ENCODE measurements at regions not wholly inside any gene's neighbourhood (a gene's known extent, or its start where the extent isn't known, plus 50 kb on each side); places are given as distances from the start of the nearest gene placed in this dataset.

DNA sequence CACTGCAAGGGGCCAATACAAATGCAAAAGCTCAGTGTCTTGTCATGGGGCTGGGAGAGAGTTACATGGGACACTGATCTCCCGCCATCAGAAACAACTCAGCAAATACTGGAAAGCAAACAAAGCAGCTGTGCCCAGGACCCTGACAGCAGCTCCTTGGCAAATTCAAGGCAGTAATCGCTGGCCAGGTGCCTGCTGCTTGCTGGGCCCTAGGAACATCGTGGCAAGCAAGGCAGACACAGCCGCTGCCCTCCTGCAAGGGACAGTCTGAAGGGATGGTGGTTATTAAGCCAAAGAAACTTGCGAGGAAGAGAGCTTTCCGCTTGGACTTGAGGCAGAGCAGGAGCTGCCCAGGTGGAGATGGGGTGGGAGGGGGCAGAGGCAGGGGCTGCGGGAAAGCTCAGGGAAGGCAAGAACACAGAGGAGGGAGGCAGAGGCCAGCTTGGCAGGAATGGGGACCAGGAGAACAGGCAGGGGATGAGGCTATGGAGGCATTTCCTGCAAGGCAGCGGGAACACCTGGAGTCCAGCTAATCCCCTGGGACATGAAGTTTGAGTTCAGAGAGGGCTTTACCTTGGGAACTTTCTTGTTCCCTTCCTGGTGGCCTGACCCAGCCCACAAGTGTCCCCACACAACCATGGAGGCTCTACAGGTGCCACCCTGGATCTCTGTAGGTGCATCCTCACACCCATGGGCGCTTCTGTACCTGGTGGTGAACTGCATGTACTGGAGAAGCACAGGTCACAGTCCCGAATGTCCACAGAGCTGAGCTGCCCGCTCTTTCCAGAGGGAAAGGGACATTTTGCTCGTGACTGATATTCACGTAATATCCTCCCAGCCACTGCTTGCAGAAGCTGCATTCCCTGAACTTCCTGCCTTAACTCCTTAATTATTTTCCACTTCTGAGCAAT lies 78.7 kb upstream of the ATP2B2 start:
- no peak for DNase-seq (ENCODE audit: low read depth)

DNA sequence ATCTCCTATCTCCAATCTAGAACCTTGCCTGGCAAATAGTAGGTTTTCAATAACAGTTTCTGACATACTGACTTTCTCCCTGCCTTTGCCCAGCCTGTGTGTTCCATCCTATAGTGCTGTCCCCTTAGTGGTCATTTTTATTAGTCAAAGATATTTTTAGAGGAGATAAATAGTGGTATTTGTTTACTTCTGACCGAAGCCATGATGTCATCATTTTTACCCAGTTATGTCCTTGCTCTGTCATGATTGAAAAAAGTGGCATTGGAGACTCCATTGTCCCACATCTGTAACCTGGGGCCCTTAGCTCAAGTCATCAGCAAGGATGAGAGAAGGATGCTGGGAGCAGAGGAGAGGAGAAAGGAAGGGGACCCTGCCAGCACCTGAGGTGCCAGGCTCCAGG lies 80.6 kb upstream of the ATP2B2 start:
- DNase-seq (ENCODE audit: low read depth), result no peak

DNA sequence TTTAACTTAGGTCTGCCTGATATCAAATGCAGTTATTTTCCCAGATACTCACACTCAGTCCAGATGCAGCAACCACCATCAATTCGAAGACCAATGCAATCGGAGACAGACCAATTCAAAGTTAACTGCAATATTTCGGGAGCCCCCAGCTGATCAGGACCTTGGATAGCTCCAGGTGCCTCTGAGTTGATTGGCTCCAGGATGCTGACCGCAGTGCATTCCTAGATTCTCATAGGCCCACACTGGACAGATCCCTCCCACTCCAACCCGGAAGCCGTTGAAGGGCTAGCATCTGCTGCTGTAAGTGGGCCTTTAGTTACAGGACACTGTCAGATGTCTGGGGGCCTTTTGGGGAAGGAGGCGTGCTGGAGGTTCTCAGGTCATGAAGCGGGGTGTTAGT lies 89.5 kb upstream of the ATP2B2 start:
- DNase-seq (ENCODE audit: low read depth), result peak; percentile 26

DNA sequence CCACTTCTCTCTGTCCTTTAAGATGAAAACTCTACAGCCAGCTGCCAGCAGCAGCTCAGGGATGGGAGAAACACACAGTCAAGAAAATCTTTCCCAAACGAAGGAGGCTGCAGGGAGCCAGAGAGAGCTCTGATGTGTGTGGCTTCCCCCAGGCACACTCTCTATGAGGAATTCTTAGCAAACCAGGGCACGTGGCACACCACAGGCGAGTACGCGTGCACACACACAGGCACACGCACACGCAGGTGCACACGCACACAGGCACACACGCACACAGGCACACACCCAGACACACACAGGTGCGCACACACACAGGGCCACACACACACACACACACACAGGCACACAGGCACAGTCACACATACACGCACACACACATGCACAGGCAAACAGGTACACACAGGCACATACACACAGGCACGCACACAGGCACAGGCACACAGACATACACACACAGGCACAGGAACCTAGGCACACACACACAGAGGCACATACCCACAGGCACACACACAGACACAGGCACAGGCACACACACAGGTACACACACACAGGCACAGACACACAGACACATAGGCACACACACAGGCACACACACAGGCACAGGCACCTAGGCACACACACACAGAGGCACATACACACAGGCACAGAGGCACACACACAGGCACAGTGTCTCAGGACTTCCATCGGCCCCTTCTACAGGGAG lies 91.5 kb upstream of the ATP2B2 start:
- DNase-seq (ENCODE audit: low read depth), result no peak

DNA sequence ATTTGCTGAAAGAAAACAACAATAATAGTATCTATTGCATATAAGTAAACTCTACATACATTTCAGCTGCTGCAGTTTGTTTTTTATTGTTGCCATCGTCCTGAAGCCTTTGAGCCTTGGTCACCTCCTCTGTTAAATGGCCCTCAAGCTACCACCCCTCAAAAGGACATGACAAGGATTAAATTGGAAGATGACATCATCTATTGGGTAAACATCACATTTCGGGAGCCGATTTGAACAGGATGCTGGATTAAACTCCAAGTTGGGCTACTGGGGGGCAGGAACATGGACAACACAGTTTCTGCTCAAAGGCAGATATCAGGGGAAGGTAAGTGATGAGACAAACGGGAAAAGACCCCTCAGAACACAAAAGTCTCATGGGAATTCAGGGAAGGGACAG lies 92.3 kb upstream of the ATP2B2 start:
- no peak for DNase-seq (ENCODE audit: low read depth)

DNA sequence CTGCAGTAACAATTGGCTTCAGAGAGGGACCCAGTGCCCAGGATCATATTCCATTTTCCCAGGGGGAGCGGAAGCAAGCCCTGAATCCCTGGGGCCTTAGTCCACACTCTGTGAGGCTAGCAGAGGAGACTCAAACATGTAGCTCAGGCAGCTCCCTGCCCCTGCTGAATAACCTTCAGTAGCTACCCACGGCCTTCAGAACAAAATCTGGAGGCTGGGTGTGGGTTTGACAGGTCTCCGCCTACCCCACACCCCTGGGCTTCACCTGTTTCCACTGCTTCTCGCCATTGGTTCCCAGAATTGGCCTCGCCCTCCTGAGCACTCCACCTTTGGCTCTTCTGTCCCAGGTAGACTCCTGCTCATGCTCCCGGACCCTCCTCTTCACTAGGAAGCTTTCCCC lies 93.6 kb upstream of the ATP2B2 start:
- no peak for DNase-seq (ENCODE audit: low read depth)

DNA sequence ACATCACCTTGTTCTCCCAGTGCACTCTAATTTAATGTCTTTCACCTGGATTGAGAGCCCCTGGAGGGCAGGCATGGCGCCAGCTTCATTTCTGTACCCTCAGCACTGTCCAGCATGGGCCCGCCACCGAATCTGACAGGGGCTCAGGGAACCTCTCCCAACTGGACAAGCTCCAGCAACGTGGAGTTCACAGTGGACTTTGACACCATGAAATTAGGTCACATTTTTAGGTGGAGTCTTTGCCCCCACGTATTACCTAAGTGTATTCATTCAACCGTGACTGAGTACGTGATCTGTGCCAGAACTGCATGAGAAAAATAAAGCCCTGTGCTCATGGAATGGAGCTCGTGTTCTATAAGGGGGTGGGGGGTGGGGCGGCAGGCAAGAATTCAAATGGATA lies 94.1 kb upstream of the ATP2B2 start:
- DNase-seq (ENCODE audit: low read depth), result peak; percentile 16

DNA sequence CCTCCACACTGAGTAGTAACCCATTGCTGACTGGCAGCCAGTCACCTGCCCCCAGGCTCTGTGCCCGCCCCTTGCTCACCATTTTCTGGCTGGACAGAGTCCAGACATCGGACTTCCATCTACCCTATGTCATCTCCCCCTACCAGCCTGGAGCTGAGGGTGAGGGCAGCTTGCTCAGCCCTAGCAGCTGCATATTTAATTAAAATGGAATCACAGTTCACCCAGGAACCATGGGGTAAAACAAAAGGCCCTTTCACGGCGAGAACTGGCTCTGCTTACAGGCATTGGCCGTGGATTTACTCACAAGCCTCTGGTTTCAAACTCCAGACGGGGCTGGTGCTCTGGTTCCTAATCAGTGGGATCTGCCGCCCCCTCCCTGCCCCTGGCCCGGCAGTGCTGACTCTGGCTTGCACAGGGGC lies 94.9 kb upstream of the ATP2B2 start:
- DNase-seq (ENCODE audit: low read depth), result no peak

DNA sequence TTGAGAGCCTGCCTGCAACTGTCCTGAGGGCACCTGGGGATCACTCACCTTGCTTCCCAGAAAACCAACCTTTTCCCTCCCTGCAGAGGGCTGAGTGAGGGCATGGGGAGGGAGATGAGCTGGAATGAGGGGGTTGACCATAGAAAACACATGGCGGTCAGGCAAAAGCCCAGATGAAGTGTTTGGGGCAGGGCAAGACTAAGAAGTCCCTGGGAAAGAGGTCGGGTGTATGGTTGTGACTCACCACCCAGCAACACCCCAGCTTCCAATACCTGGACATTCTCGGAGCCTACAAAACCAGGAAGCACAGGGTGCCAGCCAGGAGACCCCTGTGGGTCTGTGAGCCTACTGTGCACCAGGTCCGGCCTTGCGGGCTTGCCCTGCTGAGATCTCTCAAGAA lies 95.3 kb upstream of the ATP2B2 start:
- no peak for DNase-seq (ENCODE audit: low read depth)

DNA sequence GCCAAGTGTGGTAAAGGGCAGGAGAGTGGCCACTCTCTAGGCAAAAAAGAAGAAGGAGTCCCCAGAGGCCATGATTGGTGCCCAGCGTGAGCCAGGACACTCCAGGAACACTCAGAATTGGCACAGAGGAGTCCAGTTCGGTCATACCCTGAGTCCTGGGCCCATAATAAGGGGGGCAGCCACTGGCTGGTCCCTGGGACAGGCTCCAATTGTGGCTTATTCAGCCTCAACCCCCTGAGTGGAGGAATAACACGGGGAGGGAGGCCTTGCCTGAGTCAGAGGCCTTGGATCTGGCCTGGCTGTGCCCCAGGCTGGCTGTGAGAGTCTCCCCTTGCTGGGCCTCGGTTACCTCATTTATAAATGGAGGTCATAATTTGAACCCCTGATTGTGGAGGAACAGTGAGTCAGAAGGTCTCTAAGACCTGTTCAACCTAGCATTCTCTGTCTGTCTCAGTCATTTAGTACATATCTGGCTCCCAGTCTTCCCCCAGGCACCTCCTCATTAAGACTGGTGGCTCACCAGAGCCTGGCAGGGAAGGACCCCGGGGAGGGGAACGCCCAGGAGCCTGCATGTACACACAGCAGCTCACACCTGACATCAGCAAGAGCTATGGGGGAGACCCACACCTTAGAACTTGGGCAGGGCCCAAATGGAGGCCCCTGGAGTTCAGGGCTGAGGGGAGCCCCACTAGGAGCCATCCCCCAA lies 95.9 kb upstream of the ATP2B2 start:
- no peak for DNase-seq (ENCODE audit: low read depth)

DNA sequence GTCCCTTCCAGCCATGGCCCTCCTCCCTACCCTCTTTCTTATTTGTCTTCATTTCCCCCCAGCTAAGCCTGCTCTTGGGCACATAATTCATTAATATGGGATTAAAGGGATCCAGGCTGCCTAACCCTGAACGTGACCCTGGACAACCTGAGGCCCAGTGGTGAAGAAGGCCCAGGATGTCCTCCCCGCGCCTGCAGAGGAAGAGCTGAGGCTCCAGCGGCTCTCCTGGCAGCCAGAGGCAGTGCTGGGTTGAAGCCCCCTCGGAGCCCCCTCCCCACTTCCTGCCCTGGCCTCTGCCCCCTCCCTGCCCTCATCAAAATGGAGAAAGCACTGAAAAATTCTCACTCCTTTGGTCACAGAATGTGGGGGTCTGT lies 96.5 kb upstream of the ATP2B2 start:
- DNase-seq (ENCODE audit: low read depth), result no peak

DNA sequence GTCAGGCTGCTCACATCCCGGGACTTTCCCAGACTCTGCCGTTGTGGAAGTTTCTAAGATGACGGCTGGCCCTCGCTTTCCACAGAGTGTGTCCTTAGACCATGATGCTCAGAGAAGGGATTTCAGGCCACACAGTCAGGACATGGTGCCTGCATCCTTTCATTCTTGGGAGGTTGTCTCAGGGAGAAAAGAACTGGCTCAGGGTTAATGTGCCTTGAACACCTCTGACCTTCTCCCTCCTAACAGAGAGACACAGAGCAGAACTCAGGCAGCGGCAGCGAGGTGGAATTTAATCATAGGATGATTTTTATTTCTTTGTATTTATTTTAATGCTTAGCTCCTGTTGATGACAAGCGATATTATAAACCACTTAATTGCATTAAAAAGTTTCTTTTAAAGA lies 96.9 kb upstream of the ATP2B2 start:
- no peak for DNase-seq (ENCODE audit: low read depth)

DNA sequence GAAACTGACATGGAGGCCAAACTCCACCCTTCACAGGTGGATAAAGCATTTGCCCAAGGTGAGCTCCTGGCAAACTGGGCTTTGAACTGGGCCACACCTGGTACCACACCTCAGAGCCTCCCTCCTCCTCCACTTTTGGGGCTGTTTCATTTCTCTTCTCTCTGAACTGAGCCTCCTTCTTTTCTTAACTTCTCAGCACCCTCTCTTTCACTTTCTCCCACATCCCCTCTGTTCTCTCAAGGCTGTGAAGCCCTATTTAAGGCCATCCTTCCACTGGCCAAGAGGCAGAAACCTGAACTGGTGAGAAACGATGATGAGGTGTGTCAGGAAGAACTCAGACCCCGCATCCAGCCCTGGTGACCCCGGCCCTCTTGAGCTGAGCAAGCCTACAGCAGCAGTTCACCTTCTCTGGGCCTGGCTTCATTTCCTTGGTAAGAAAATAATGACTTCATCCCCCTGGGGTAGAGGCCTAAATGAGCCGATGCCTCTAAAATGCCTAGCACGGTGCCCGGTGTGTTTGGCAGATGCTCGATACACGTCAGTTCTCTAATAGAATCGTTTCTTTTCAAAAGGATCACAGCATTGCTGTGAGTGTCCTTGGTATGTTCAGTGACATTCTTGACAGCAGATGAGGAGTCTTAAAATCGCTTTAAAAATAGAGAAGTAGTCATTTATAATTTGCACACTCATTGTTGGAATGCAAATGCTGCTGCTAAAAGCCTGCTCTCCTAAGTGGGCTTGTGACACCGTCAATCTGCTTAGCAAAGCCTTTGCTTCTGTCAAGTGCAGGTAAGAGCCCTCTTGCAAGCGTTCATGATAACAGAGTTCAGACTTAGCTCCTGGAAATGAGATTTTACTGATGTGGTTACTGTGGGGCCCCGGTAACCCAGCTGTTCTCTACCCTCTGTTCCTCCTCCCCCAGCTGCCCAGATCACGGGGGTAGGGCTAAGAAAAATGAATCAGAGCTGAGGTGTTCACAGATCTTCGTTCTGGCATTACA lies 97.7 kb upstream of the ATP2B2 start:
- no peak for DNase-seq (ENCODE audit: low read depth)

DNA sequence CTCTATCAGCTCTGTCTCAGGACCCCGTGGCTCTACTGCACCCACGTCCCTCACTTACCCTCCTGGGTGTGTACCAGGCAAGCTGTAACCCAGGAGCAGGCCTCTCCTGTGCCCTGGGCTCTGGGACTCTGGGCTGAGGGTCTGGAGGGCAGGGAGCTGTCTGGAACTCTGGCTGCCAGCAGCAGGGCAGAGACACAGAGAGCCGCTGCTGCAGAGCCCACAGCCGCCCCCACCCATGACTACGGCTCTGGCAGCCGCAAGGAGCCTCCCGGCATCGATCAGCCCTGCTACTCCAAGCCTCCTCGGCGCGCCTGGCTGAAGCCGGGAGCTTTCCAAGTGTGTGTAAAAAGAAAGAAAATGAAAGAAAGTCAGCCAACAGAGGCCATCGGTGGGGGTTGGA lies 103.7 kb upstream of the ATP2B2 start:
- no peak for DNase-seq (ENCODE audit: low read depth)

DNA sequence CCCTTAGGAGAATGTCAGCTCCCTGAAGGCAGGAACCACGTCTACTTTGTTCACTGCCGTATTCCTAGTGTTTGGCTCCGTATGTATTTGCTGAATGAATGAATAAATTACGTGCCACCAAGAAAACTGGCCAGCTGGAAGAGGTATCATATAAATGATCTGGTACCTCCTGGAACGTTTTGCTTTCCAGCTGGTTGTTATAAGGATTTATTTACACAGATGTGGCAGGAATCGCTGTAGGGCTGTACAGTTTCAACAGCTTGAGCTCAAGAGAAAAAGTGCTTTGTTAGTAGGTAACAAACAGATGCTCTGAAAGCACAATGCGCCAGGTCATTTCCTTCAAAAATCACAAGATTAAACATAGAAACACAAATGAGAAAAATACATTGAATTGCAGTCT lies 108.8 kb upstream of the ATP2B2 start:
- no peak for DNase-seq (ENCODE audit: low read depth)

DNA sequence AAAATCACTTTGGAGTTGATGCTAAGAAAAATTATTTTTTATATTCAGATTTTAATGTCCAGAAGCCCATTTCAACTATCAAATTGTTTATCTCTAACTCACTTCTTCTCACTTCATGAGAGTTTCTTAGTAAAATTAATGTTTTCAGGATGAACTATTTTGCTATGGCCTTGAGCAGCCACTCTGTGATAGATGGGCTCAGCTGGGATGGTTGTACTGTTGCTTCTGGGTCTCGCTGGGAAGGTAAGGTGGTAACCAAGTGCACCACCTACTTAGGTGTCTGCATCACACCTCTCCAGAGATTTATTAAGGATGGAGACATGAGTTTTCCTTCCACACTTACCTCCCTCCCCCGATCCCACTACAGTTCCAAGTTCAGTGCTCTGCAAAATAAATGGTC lies 110.3 kb upstream of the ATP2B2 start:
- no peak for DNase-seq (ENCODE audit: low read depth)

DNA sequence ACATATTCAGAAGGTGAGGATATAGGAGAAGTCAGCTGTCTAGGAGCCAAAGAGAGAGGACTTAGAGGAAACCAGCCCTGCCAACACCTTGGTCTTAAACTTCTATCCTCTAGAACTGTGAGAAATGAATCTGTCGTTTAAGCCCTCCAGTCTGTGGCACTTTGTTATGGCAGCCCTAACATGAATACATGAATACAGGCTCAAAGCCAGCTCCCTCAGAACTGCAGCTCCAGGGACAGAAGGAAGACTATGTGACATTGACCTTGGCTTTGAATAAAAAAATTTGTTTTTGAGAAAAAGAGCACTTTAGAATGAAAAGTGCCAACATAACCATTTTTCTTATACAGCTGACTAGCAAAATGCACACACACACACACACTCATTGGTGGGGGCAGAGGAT lies 110.9 kb upstream of the ATP2B2 start:
- DNase-seq (ENCODE audit: low read depth), result no peak

DNA sequence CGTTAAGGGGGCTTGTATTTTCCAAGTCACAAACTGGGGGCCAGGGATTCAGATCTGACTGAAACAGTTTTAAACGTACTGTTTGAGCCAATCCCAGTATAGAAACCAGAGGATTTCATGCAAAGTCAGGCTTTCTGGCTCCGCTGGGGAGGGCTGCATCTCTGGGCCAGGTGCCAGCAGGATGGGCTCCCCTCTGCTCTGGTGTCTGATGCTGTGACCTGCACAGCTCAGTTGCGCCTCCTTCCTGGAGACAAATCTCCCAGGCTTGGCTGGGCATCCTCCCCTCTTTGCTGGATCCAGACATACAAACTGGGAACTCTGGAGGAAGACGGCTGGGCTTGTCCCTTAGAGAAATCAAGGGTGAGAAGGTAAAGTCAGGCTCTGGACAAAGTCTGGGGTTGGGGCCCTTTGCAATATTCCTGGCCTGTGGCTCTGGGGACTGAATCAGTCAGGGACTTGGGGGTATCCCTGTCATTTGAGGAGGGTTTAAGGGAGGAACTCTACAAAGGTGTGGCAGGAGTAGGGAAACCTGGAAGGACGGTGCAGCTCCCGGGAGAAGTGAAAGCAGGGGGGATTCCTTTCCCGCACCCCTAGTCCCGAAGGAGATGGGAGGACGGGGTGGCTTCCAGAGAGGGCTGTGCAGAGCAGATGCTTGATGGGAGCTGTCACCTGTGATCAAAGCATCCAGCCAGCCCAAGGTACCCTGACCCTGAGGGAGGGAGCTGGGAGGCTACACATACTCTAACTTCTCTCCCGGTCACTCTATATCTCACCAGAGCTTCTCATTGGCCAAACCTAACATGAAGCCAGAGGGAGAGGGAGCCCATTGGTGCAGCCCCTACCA lies 114.8 kb upstream of the ATP2B2 start:
- DNase-seq (ENCODE audit: low read depth), result no peak

DNA sequence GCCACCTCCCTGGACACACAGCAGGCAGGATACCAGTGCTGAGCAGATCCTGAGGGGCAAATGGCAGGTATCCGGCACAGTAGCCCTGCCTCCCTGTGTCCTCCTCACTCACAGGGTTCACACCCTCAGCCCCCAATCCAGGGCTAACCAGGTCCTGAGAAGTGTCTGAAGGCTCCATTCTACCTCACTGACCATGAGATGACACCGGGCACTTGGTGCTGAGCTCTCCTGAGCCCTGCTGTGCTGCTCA lies 115.4 kb upstream of the ATP2B2 start:
- DNase-seq (ENCODE audit: low read depth), result no peak

DNA sequence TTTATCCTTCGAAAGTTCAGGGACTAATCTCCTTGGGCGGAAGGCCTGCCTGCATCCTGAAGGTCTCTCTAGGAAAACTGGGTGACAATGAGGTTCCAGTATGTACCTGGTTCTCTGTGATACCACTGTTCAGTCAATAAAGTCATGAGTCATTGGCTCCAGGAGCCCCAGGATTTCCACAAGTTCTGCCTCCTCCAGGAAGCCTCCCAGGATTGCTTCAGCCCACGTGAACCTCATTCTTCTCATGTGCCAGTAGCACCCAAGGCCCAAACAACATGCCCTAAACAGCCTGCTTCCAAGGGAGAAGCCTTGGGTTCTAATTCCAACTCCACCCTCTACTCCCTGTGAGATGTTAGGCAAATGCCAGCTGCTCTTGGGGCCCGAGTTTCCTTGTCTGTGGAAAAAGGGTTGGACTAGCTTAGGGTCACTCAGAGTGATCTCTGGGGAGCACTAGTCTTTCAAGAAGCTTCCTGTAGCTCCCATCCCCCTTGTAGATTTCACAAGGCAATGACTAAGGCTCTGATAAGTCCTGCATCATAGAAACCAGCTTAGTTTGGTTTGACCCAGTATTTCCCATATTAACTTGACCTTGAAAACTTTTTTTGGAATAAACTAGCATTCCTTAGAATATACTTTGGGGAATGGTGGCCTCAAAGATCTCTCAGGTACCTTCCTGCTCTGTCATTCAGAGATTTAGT lies 118.3 kb upstream of the ATP2B2 start:
- DNase-seq (ENCODE audit: low read depth), result no peak

All from renal cortical epithelial cell (primary cell).